K562 (cell line): ENCODE measurements at regions not wholly inside any gene's neighbourhood (a gene's known extent, or its start where the extent isn't known, plus 50 kb on each side); places are given as distances from the start of the nearest gene placed in this dataset.

Experiments used
- ATAC-seq: fragments of 200-7000 bp; cut with Tn5 transposase; 3 replicates; pipeline ENCODE4 v1.9.1; 2020; ENCODE audit warnings: moderate library complexity
- BruUV-seq: library from RNA; stranded (reverse); fragments of 400-500 nt; replicated peaks from 2 replicates; lab custom pipeline; 2021; lab: Mats Ljungman, UMichigan
- CTCF ChIA-PET: fragments of 300-600 bp; formaldehyde crosslinking; extraction: SDS; loops from one replicate; lab custom pipeline; 2021; ENCODE audit warnings: low intra/inter-chr PET ratio; lab: Yijun Ruan, JAX
- POLR2A ChIA-PET: fragments of 300-600, 350-650 bp; sonication (Branson Sonifier 250); formaldehyde crosslinking; extraction: SDS; loops from one replicate; lab custom pipeline; 2021; ENCODE audit warnings: antibody characterized with exemption, inconsistent platforms; lab: Yijun Ruan, JAX
- DNase-seq, 4 experiments: peaks; one replicate each; pipeline versions ENCODE4 v3.0.0 to v3.0.0-alpha.2; 2011 to 2018; ENCODE audit warnings: low spot score in 3 of 4, mixed read lengths in 3 of 4; ENCODE audit errors: extremely low read depth in 1 of 4
- FAIRE-seq: peaks from 2 replicates; lab custom pipeline; 2011; peaks lifted over from hg19 to GRCh38; lab: Jason Lieb, UNC
- H2AFZ ChIP-seq: 2 replicates; pipeline ENCODE4 v1.6.0; 2011; ENCODE audit warnings: low read depth, low read length, control low read depth, inconsistent platforms
- H3K27ac ChIP-seq: fragments of 200-600 bp; 3 replicates; pipeline ENCODE4 v1.8.0; 2011; ENCODE audit warnings: low read depth, mild to moderate bottlenecking, control low read depth, inconsistent platforms, low read length, moderate library complexity, mixed read lengths; ENCODE audit errors: extremely low read depth
- H3K27me3 ChIP-seq, 2 experiments: fragments of 300-600 bp in 1 of 2; 2 replicates in 1 of 2; 3 replicates in 1 of 2; pipeline versions ENCODE4 v1.6.0 to v1.8.0; 2011; ENCODE audit warnings: inconsistent platforms in 2 of 2, low read length in 2 of 2, mild to moderate bottlenecking in 1 of 2, mixed read lengths in 1 of 2, moderate library complexity in 1 of 2; ENCODE audit not compliant: control insufficient read depth in 2 of 2, insufficient read depth in 2 of 2
- H3K36me3 ChIP-seq: fragments of 300-600 bp; 3 replicates; pipeline ENCODE4 v1.8.0; 2011; ENCODE audit warnings: mild to moderate bottlenecking, low read length, inconsistent platforms; ENCODE audit not compliant: control insufficient read depth, insufficient read depth
- H3K4me1 ChIP-seq, 2 experiments: fragments of 200-600 bp in 1 of 2; replicated peaks in 1 of 2; 2 replicates in 1 of 2; 3 replicates in 1 of 2; pipeline versions ENCODE4 v1.5.1 to v1.8.0; 2011; ENCODE audit warnings: inconsistent platforms in 2 of 2, low read length in 2 of 2, mild to moderate bottlenecking in 1 of 2, mixed read lengths in 1 of 2, moderate library complexity in 1 of 2; ENCODE audit not compliant: control insufficient read depth in 2 of 2, insufficient read depth in 2 of 2
- H3K4me2 ChIP-seq: 2 replicates; pipeline ENCODE4 v1.6.1; 2011; ENCODE audit warnings: low read length, control low read depth, inconsistent platforms, mixed read lengths; ENCODE audit not compliant: insufficient read depth
- H3K4me3 ChIP-seq: fragments of 200-600 bp; sonication (generic), shearing (Covaris generic); 2 replicates; pipeline ENCODE4 v1.5.1; 2016; ENCODE audit warnings: control low read depth, inconsistent platforms
- H3K79me2 ChIP-seq: fragments of 200-600 bp; 3 replicates; pipeline ENCODE4 v1.8.0; 2011; ENCODE audit warnings: low read length, inconsistent platforms; ENCODE audit not compliant: control insufficient read depth, insufficient read depth
- H3K9ac ChIP-seq, 2 experiments: 2 replicates each; pipeline versions ENCODE4 v1.6.0 to v1.6.1; 2011; ENCODE audit warnings: low read depth in 2 of 2, low read length in 2 of 2, control low read depth in 1 of 2, inconsistent platforms in 1 of 2, mild to moderate bottlenecking in 1 of 2, mixed read lengths in 1 of 2; ENCODE audit not compliant: insufficient read depth in 1 of 2
- H3K9me1 ChIP-seq: one replicate; pipeline ENCODE4 v1.6.0; 2011; ENCODE audit warnings: inconsistent platforms, mild to moderate bottlenecking, low read length, moderate library complexity; ENCODE audit not compliant: control insufficient read depth, insufficient read depth
- H3K9me3 ChIP-seq: replicated peaks from 2 replicates; pipeline ENCODE4 v1.5.1; 2011; ENCODE audit warnings: low read depth, low read length, inconsistent platforms; ENCODE audit not compliant: control insufficient read depth, insufficient read depth
- H4K20me1 ChIP-seq: replicated peaks from 2 replicates; pipeline ENCODE4 v1.6.1; 2011; ENCODE audit warnings: low read length, inconsistent platforms, mixed read lengths; ENCODE audit not compliant: control insufficient read depth, insufficient read depth
- ARID1B ChIP-seq: fragments of 450-650 bp; IDR thresholded peaks from 2 replicates; pipeline ENCODE4 v1.6.1; 2016; ENCODE audit warnings: antibody characterized with exemption, mild to moderate bottlenecking, inconsistent platforms
- CEBPZ ChIP-seq: fragments of 150-350 bp; IDR thresholded peaks from 2 replicates; pipeline ENCODE4 v1.6.1; 2014; ENCODE audit warnings: low read depth, mild to moderate bottlenecking, low read length, borderline replicate concordance
- DACH1 ChIP-seq: fragments of 450-650 bp; IDR thresholded peaks from 2 replicates; pipeline ENCODE4 v1.6.1; 2018; ENCODE audit not compliant: partially characterized antibody
- FOXJ3 ChIP-seq: sonication (generic); formaldehyde crosslinking; IDR thresholded peaks from 2 replicates; pipeline ENCODE4 v1.4.0; 2020; ENCODE audit warnings: mild to moderate bottlenecking, missing genetic modification reagents
- FOXP1 ChIP-seq: sonication (generic); formaldehyde crosslinking; IDR thresholded peaks from 2 replicates; pipeline ENCODE4 v1.8.0; 2022; ENCODE audit warnings: mild to moderate bottlenecking, missing genetic modification reagents
- GTF2E2 ChIP-seq: fragments of 200-800 bp; sonication (Bioruptor generic); IDR thresholded peaks from 2 replicates; pipeline ENCODE4 v1.6.1; 2016; ENCODE audit warnings: missing genetic modification characterization, missing compliant biosample characterization
- PML ChIP-seq: IDR thresholded peaks from 2 replicates; pipeline ENCODE4 v1.6.1; 2012; ENCODE audit warnings: low read length, inconsistent platforms
- POLR2AphosphoS2 ChIP-seq: IDR thresholded peaks from 2 replicates; pipeline ENCODE4 v1.6.1; 2012; ENCODE audit warnings: low read length, improper control_type of control experiment
- U2AF2 ChIP-seq: fragments of 200-400 bp; formaldehyde crosslinking; optimal IDR thresholded peaks from 2 replicates; pipeline ENCODE3; 2017; ENCODE audit warnings: low read depth, mild to moderate bottlenecking, low read length
- XRCC4 ChIP-seq: IDR thresholded peaks from one replicate; pipeline ENCODE4 v1.6.1; 2011; ENCODE audit not compliant: insufficient read depth, insufficient read length; ENCODE audit errors: extremely low read depth
- ZNF146 ChIP-seq: IDR thresholded peaks from one replicate; pipeline ENCODE4 v1.6.1; 2018; ENCODE audit warnings: missing compliant biosample characterization; ENCODE audit not compliant: unreplicated experiment
- WGBS: fragments of 100-300 bp; shearing (Covaris generic); methylation state at CpG from one replicate; pipeline ENCODE4 v1.1.6; 2016; ENCODE audit warnings: low coverage, mixed read lengths; ENCODE audit not compliant: insufficient coverage; ENCODE audit errors: missing lambda C conversion rate; 5-methylcytosine and 5-hydroxymethylcytosine counted together
- in situ Hi-C: fragments of 300-500 bp; cut with MboI; formaldehyde crosslinking; loops from 4 replicates; pipeline ENCODE4 v1.15.0; 2018; ENCODE audit warnings: inconsistent platforms, mixed read lengths
- intact Hi-C: fragments of 100-400 bp; cut with micrococcal nuclease; formaldehyde crosslinking; loops from 2 replicates; pipeline ENCODE4 v1.14.2; 2022

DNA sequence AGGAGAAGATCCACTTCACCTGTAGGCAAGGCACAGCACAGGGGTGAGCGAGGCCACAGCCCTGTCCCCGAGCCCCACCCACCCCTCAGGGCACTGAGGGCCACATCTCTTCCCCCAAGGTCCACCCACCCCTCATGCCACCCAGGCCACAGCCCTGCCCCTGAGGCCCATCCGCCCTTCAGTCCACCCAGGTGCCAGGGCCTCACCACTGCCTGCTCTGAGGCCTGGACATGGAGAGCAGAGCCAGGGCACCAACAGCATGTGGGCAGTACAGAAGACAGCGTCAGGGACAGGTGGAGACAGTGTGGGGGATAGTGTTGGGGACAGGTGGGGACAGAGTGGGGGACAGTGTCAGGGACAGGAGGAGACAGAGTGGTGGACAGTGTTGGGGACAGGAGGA, 138.3 kb downstream of the TMEM121 start:
- no peaks in the 10 kb centered on the region for H3K36me3 ChIP-seq
- intact Hi-C loops (no loop called here), in situ Hi-C loops (no loop called here)
- H3K9ac ChIP-seq = no peak overlapping the region
- H3K27me3 ChIP-seq = no peaks in the 10 kb centered on the region
- no peaks in the 10 kb centered on the region for H4K20me1 ChIP-seq
- no peaks in the 10 kb centered on the region for H3K9me1 ChIP-seq
- no peak for TF ChIP-seq XRCC4
- no peak for TF ChIP-seq ZNF146 (CRISPR knock-in tag)
- no peak for TF ChIP-seq PML
- no peak for TF ChIP-seq GTF2E2 (tag)
- no peak for TF ChIP-seq ARID1B
- no peak for TF ChIP-seq U2AF2
- TF ChIP-seq DACH1 = no peak
- TF ChIP-seq POLR2AphosphoS2 = no peak
- TF ChIP-seq FOXJ3 (CRISPR knock-in tag) = no peak
- no peak for TF ChIP-seq CEBPZ
- TF ChIP-seq FOXP1 (CRISPR knock-in tag) = no peak
- FAIRE-seq (no peak), ATAC-seq (no peak), DNase-seq (no peak)
- no peaks in the 10 kb centered on the region for H3K9me3 ChIP-seq
- 0% methylated on average over 1 of the region's 4 CpGs for WGBS
- H3K4me1 ChIP-seq = no peaks in the 10 kb centered on the region
- no TSS peak for BruUV-seq
- H3K4me3 ChIP-seq = no peak overlapping the region
- H3K79me2 ChIP-seq = no peaks in the 10 kb centered on the region
- H3K27ac ChIP-seq = no peak overlapping the region
- no peak overlapping the region for H3K4me2 ChIP-seq
- POLR2A ChIA-PET = no interaction called here
- CTCF ChIA-PET = no interaction called here
- H2AFZ ChIP-seq = no peak overlapping the region
